Body of pancreas (tissue), 4 donors: ENCODE measurements at regions not wholly inside any gene's neighbourhood (a gene's known extent, or its start where the extent isn't known, plus 50 kb on each side); places are given as distances from the start of the nearest gene placed in this dataset.

Experiments
- POLR2A ChIP-seq, 3 donors: fragments of 450-650 bp; IDR thresholded peaks; one replicate each; pipeline ENCODE4 v1.6.1; 2016; ENCODE audit warnings: antibody characterized with exemption in 3 of 3, mild to moderate bottlenecking in 2 of 3
- TF ChIP-seq, protein P1 (sequence below), 7 experiments: fragments of 450-650 bp in 4 of 7; fragments of 200-600 bp in 3 of 7; sonication (generic) in 3 of 7; IDR thresholded peaks; one replicate each; pipeline ENCODE4 v1.5.1; 2016 to 2019; ENCODE audit warnings: antibody characterized with exemption in 7 of 7

DNA sequence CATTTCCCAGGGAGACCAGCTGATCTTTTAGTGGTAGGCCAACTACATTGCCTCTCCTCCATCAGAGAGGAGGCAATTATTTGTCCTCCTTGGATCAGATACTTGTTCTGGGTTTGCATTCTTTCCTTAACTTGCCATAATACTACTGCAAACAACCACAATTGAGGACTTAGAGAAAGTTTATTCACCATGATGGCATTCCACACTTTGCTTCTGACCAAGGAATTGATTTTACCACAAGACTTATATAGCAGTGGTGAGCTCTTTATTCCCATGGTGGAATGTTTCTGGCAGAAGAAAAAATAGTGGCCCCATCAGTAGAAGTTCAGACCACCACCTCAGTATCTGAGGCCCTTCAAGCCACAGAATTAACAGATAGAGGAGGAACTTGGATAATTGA, 123.9 kb upstream of the PPP3CA start:
- TF ChIP-seq, protein P1, sequence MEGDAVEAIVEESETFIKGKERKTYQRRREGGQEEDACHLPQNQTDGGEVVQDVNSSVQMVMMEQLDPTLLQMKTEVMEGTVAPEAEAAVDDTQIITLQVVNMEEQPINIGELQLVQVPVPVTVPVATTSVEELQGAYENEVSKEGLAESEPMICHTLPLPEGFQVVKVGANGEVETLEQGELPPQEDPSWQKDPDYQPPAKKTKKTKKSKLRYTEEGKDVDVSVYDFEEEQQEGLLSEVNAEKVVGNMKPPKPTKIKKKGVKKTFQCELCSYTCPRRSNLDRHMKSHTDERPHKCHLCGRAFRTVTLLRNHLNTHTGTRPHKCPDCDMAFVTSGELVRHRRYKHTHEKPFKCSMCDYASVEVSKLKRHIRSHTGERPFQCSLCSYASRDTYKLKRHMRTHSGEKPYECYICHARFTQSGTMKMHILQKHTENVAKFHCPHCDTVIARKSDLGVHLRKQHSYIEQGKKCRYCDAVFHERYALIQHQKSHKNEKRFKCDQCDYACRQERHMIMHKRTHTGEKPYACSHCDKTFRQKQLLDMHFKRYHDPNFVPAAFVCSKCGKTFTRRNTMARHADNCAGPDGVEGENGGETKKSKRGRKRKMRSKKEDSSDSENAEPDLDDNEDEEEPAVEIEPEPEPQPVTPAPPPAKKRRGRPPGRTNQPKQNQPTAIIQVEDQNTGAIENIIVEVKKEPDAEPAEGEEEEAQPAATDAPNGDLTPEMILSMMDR (IDR thresholded peaks at IDR 0.05): no peak
- no peak for TF ChIP-seq POLR2A (IDR thresholded peaks at IDR 0.05)
